Daoy (cell line): ENCODE measurements at regions not wholly inside any gene's neighbourhood (a gene's known extent, or its start where the extent isn't known, plus 50 kb on each side); places are given as distances from the start of the nearest gene placed in this dataset.
"Not testable (repeated sequence)": the region's sequence is repeated elsewhere in the genome, so short reads cannot be mapped to it uniquely, and the experiment has no call there.

Experiments used
- DNase-seq: peaks from one replicate; pipeline ENCODE4 v3.0.0-alpha.2; 2015; ENCODE audit warnings: low read depth

- DNase-seq, result no peak
Measured at GRCh38 chr13:90934741-90935140, 412.7 kb upstream of the MIR17HG start.

GRCh38 chr13:90938848-90939247, 408.6 kb upstream of the MIR17HG start:
- no peak for DNase-seq

GRCh38 chr13:90943946-90944345, 403.5 kb upstream of the MIR17HG start:
- DNase-seq, result no peak

GRCh38 chr13:90945146-90945545, 402.3 kb upstream of the MIR17HG start:
- not testable (repeated sequence) for DNase-seq

- not testable (repeated sequence) for DNase-seq
Measured at GRCh38 chr13:90946125-90946524, 401.4 kb upstream of the MIR17HG start.

GRCh38 chr13:90947976-90948375, 399.5 kb upstream of the MIR17HG start:
- DNase-seq, result no peak

- no peak for DNase-seq
Measured at GRCh38 chr13:90950160-90950559, 397.3 kb upstream of the MIR17HG start.

GRCh38 chr13:90951663-90952062, 395.8 kb upstream of the MIR17HG start:
- no peak for DNase-seq

GRCh38 chr13:90952326-90952725, 395.2 kb upstream of the MIR17HG start:
- DNase-seq, result no peak

GRCh38 chr13:90954605-90955195, 392.8 kb upstream of the MIR17HG start:
- DNase-seq, result no peak

GRCh38 chr13:90956031-90956430, 391.5 kb upstream of the MIR17HG start:
- no peak for DNase-seq

- no peak for DNase-seq
Measured at GRCh38 chr13:90958866-90959265, 388.6 kb upstream of the MIR17HG start.

GRCh38 chr13:90968166-90968904, 379.2 kb upstream of the MIR17HG start:
- no peak for DNase-seq

GRCh38 chr13:90974249-90974975, 373.1 kb upstream of the MIR17HG start:
- no peak for DNase-seq

- no peak for DNase-seq
Measured at GRCh38 chr13:90979059-90979458, 368.4 kb upstream of the MIR17HG start.

- no peak for DNase-seq
Measured at GRCh38 chr13:90984756-90985155, 362.7 kb upstream of the MIR17HG start.

GRCh38 chr13:90995001-90995400, 352.5 kb upstream of the MIR17HG start:
- DNase-seq, result no peak

GRCh38 chr13:90995614-90996013, 351.9 kb upstream of the MIR17HG start:
- no peak for DNase-seq

GRCh38 chr13:90997951-90998350, 349.5 kb upstream of the MIR17HG start:
- no peak for DNase-seq

- DNase-seq, result no peak
Measured at GRCh38 chr13:90999401-90999800, 348.1 kb upstream of the MIR17HG start.

GRCh38 chr13:91001371-91001770, 346.1 kb upstream of the MIR17HG start:
- no peak for DNase-seq

- no peak for DNase-seq
Measured at GRCh38 chr13:91014696-91015095, 332.8 kb upstream of the MIR17HG start.
